ENCODE measurements at regions not wholly inside any gene's neighbourhood (a gene's known extent, or its start where the extent isn't known, plus 50 kb on each side); places are given as distances from the start of the nearest gene placed in this dataset.

- no peak for TF ChIP-seq CTCF (IDR thresholded peaks at IDR 0.05)
- no peak for TF ChIP-seq NR1H2 (CRISPR knock-in tag; IDR thresholded peaks at IDR 0.05)
- TF ChIP-seq FOXP4 (CRISPR knock-in tag; IDR thresholded peaks at IDR 0.05): no peak
- TF ChIP-seq USF2 (CRISPR knock-in tag; IDR thresholded peaks at IDR 0.05): no peak
- TF ChIP-seq ZSCAN18 (CRISPR knock-in tag; IDR thresholded peaks at IDR 0.05): no peak
- no peak for TF ChIP-seq PRDM15 (CRISPR knock-in tag; IDR thresholded peaks at IDR 0.05)
These were observed 901.9 kb downstream of the OTOL1 start for GRCh38 chr3:162398554-162398953.

Measured in WTC11 (cell line).